GM18873 (cell line): ENCODE measurements at regions not wholly inside any gene's neighbourhood (a gene's known extent, or its start where the extent isn't known, plus 50 kb on each side); places are given as distances from the start of the nearest gene placed in this dataset.
A peak's percentile ranks its signal among the peaks of the same experiment; 100 is the strongest.

Experiments
- ATAC-seq: cut with Tn5 transposase; IDR thresholded peaks from one replicate; pipeline ENCODE4 v1.9.1; 2021; ENCODE audit warnings: mild to moderate bottlenecking, moderate library complexity, moderate number of reproducible peaks; ENCODE audit not compliant: unreplicated experiment, low FRiP score

- ATAC-seq: peak; percentile 60
These were observed 108.3 kb upstream of the GADL1 start for GRCh38 chr3:31002730-31003129.

- ATAC-seq: peak; percentile 64
These were observed 109.7 kb upstream of the GADL1 start for GRCh38 chr3:31004025-31004678.

GRCh38 chr3:31008994-31009393 lies 114.5 kb upstream of the GADL1 start:
- no peak for ATAC-seq

- no peak for ATAC-seq
These were observed 115.4 kb upstream of the GADL1 start for GRCh38 chr3:31009881-31010280.

- ATAC-seq: no peak
These were observed 116.0 kb upstream of the GADL1 start for GRCh38 chr3:31010491-31010890.

- ATAC-seq: no peak
These were observed 116.9 kb upstream of the GADL1 start for GRCh38 chr3:31011380-31011779.

- ATAC-seq: no peak
These were observed 118.6 kb upstream of the GADL1 start for GRCh38 chr3:31013090-31013489.

- ATAC-seq: no peak
These were observed 119.4 kb upstream of the GADL1 start for GRCh38 chr3:31013843-31014242.

- ATAC-seq: no peak
These were observed 120.0 kb upstream of the GADL1 start for GRCh38 chr3:31014317-31015040.

- ATAC-seq: no peak
These were observed 121.7 kb upstream of the GADL1 start for GRCh38 chr3:31016196-31016595.

GRCh38 chr3:31022716-31023115 lies 128.3 kb upstream of the GADL1 start:
- no peak for ATAC-seq

- ATAC-seq: no peak
These were observed 131.1 kb upstream of the GADL1 start for GRCh38 chr3:31025541-31025940.

- no peak for ATAC-seq
These were observed 132.8 kb upstream of the GADL1 start for GRCh38 chr3:31027191-31027761.

- no peak for ATAC-seq
These were observed 133.5 kb upstream of the GADL1 start for GRCh38 chr3:31027914-31028313.

GRCh38 chr3:31028766-31029165 lies 134.3 kb upstream of the GADL1 start:
- ATAC-seq: no peak

- no peak for ATAC-seq
These were observed 135.2 kb upstream of the GADL1 start for GRCh38 chr3:31029706-31030105.

- no peak for ATAC-seq
These were observed 141.2 kb upstream of the GADL1 start for GRCh38 chr3:31035681-31036080.

- ATAC-seq: no peak
These were observed 143.8 kb upstream of the GADL1 start for GRCh38 chr3:31038086-31038739.

- no peak for ATAC-seq
These were observed 144.7 kb upstream of the GADL1 start for GRCh38 chr3:31039145-31039544.

GRCh38 chr3:31041161-31041978 lies 146.9 kb upstream of the GADL1 start:
- no peak for ATAC-seq
